ENCODE measurements at regions not wholly inside any gene's neighbourhood (a gene's known extent, or its start where the extent isn't known, plus 50 kb on each side); places are given as distances from the start of the nearest gene placed in this dataset.

DNA sequence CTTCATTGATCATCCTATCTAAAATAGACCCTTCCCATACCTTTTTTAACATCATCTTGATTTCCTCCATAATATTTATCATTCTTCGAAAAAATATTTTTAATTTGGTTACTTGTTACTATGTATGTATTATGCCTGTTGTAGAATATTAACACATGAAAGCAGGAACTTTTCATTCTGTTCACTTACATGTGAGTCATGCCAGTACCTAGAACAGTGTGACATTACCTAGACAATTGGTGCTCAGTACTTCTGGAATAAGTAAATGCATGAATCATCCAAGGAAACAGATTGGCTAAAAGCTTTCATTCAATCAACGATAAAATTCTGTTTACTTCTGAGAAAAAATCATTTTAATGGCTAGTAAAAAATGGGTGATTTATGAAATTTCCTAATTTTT, 76.4 kb downstream of the CXXC4 start:
- no peaks in the 10 kb centered on the region for H3K9me3 ChIP-seq (ENCODE audit: severe bottlenecking)
- no peak overlapping the region for H3K4me3 ChIP-seq (ENCODE audit: severe bottlenecking)
- H3K4me1 ChIP-seq (ENCODE audit: insufficient read depth, poor library complexity, severe bottlenecking) = no peaks in the 10 kb centered on the region
- H3K36me3 ChIP-seq (ENCODE audit: low read depth) = no peaks in the 10 kb centered on the region
- no peak overlapping the region for H3K27ac ChIP-seq (ENCODE audit: poor library complexity, severe bottlenecking)
- no peak for ATAC-seq (ENCODE audit: low read depth)
- no peak for TF ChIP-seq CTCF (IDR thresholded peaks at IDR 0.05; ENCODE audit: poor library complexity, severe bottlenecking)
- no peaks in the 10 kb centered on the region for H3K27me3 ChIP-seq (ENCODE audit: insufficient read depth, poor library complexity, severe bottlenecking)
- no peak for DNase-seq (ENCODE audit: low spot score)

- TF ChIP-seq CTCF (IDR thresholded peaks at IDR 0.05; ENCODE audit: poor library complexity, severe bottlenecking) = no peak
- H3K9me3 ChIP-seq (ENCODE audit: severe bottlenecking) = no peaks in the 10 kb centered on the region
- no peaks in the 10 kb centered on the region for H3K36me3 ChIP-seq (ENCODE audit: low read depth)
- DNase-seq (ENCODE audit: low spot score) = no peak
- H3K4me1 ChIP-seq (ENCODE audit: insufficient read depth, poor library complexity, severe bottlenecking) = no peaks in the 10 kb centered on the region
- no peak overlapping the region for H3K27ac ChIP-seq (ENCODE audit: poor library complexity, severe bottlenecking)
- no peak overlapping the region for H3K4me3 ChIP-seq (ENCODE audit: severe bottlenecking)
- no peak for ATAC-seq (ENCODE audit: low read depth)
- H3K27me3 ChIP-seq (ENCODE audit: insufficient read depth, poor library complexity, severe bottlenecking) = no peaks in the 10 kb centered on the region
Measured at GRCh38 chr4:104417357-104417882, 77.3 kb downstream of the CXXC4 start.

DNA sequence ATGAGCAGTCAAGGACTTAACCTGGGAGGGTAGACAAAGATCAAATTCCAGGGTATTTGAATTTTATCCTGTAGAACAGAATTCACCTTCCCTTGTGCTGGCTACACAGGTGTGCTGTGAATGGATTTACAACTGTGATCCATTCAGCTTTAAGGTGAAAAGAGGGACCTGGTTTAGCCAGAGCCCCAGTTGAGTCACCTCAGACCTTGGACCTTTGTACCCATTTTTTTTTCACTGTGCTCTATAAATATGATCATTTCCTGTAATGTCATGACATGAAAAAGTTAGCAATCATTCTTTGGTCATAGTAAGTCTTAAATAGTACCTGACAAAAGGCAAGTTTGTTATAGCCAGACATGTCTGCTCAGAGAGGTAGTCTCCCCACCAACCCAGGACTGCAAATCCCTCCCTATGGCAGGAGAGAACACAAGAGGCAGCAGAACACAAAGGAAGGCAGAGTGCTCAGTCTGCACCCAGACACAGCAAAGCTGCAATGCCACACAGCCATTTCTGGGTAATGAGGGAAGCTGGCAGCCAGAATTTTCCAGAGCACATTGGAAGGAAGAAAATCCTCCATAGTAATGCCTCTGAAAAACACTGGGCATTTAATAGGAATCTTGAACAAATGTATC, 77.9 kb downstream of the CXXC4 start:
- no peak for TF ChIP-seq CTCF (IDR thresholded peaks at IDR 0.05; ENCODE audit: poor library complexity, severe bottlenecking)
- Histone ChIP-seq H3K27ac (ENCODE audit: poor library complexity, severe bottlenecking) (no peak overlapping the region), H3K4me1 (ENCODE audit: insufficient read depth, poor library complexity, severe bottlenecking) (no peaks in the 10 kb centered on the region), H3K27me3 (ENCODE audit: insufficient read depth, poor library complexity, severe bottlenecking) (no peaks in the 10 kb centered on the region), H3K4me3 (ENCODE audit: severe bottlenecking) (no peak overlapping the region), H3K9me3 (ENCODE audit: severe bottlenecking) (no peaks in the 10 kb centered on the region), H3K36me3 (ENCODE audit: low read depth) (no peaks in the 10 kb centered on the region)
- DNase-seq (ENCODE audit: low spot score) (no peak), ATAC-seq (ENCODE audit: low read depth) (no peak)

- no peaks in the 10 kb centered on the region for H3K4me1 ChIP-seq (ENCODE audit: insufficient read depth, poor library complexity, severe bottlenecking)
- H3K27me3 ChIP-seq (ENCODE audit: insufficient read depth, poor library complexity, severe bottlenecking) = no peaks in the 10 kb centered on the region
- ATAC-seq (ENCODE audit: low read depth) = no peak
- H3K27ac ChIP-seq (ENCODE audit: poor library complexity, severe bottlenecking) = no peak overlapping the region
- no peaks in the 10 kb centered on the region for H3K36me3 ChIP-seq (ENCODE audit: low read depth)
- TF ChIP-seq CTCF (IDR thresholded peaks at IDR 0.05; ENCODE audit: poor library complexity, severe bottlenecking) = no peak
- DNase-seq (ENCODE audit: low spot score) = no peak
- no peaks in the 10 kb centered on the region for H3K9me3 ChIP-seq (ENCODE audit: severe bottlenecking)
- no peak overlapping the region for H3K4me3 ChIP-seq (ENCODE audit: severe bottlenecking)
Measured at GRCh38 chr4:104413487-104413886, 81.2 kb downstream of the CXXC4 start.

DNA sequence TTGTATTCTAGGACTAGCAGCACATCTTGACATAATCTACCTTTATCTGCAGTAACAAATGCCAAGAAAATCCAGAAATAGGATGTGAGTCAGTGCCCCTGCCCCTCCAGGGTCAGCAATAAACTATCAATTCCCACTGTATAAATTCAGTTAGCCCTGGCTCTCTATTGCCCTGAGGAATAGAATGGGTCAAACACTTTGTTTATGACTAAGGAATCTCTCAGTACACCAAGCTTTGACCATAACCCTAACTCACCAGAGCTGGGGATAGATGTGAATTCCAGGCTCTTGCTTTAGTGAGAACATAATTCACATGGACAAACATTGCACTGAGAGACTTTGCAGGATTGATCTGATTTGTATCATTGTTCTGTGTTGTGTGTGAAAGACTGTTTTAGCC, 82.3 kb downstream of the CXXC4 start:
- H3K9me3 ChIP-seq (ENCODE audit: severe bottlenecking) = no peaks in the 10 kb centered on the region
- H3K27me3 ChIP-seq (ENCODE audit: insufficient read depth, poor library complexity, severe bottlenecking) = no peaks in the 10 kb centered on the region
- no peak for TF ChIP-seq CTCF (IDR thresholded peaks at IDR 0.05; ENCODE audit: poor library complexity, severe bottlenecking)
- H3K27ac ChIP-seq (ENCODE audit: poor library complexity, severe bottlenecking) = no peak overlapping the region
- H3K4me3 ChIP-seq (ENCODE audit: severe bottlenecking) = no peak overlapping the region
- ATAC-seq (ENCODE audit: low read depth) (no peak), DNase-seq (ENCODE audit: low spot score) (no peak)
- H3K4me1 ChIP-seq (ENCODE audit: insufficient read depth, poor library complexity, severe bottlenecking) = no peaks in the 10 kb centered on the region
- H3K36me3 ChIP-seq (ENCODE audit: low read depth) = no peaks in the 10 kb centered on the region
